DMS153 treated with DMSO at 0.1 percent for 48 hours (cell line): ENCODE measurements at regions not wholly inside any gene's neighbourhood (a gene's known extent, or its start where the extent isn't known, plus 50 kb on each side); places are given as distances from the start of the nearest gene placed in this dataset.

ENCODE experiments used
- DNase-seq: peaks from one replicate; lab custom pipeline; 2025; ENCODE audit not compliant: unreplicated experiment; lab: John Stamatoyannopoulos, UW

DNA sequence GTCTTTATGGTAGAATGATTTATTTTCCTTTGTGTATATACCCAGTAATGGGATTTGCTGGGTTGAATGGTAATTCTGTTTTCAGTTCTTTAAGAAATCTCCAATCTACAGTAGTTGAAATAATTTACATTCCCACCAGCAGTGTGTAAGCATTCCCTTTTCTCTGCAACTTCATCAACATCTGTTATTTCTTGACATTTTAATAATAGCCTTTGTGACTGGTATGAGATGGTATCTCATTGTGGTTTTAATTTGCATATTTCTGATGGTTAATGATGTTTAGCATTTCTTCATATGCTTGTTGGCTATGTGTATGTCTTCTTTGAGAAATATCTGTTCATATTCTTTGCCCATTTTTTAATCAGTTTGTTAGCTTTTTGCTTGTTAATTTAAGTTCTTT, 901.2 kb downstream of the METTL15 start:
- DNase-seq: no peak

DNA sequence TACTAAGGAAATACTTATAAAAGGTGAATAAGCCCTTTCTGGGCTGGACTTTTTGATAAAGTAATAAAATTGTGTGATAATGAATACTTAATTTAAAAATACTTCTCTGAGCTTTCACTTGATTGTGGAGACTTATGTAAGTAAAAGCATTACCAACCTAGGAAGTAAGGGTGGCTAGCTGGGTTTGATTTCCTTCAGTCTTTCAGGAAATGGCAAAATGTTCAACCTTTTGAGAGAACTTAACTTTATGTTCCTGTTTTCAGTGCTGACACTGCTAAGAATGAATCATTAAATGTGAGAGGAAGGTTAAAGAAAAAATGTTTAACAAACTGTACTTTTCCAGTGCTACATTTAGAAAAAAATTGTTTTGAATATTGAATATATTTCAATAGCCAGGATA, 900.3 kb downstream of the METTL15 start:
- DNase-seq: no peak

- no peak for DNase-seq
Measured at GRCh38 chr11:29006668-29007067, 898.5 kb downstream of the METTL15 start.

DNA sequence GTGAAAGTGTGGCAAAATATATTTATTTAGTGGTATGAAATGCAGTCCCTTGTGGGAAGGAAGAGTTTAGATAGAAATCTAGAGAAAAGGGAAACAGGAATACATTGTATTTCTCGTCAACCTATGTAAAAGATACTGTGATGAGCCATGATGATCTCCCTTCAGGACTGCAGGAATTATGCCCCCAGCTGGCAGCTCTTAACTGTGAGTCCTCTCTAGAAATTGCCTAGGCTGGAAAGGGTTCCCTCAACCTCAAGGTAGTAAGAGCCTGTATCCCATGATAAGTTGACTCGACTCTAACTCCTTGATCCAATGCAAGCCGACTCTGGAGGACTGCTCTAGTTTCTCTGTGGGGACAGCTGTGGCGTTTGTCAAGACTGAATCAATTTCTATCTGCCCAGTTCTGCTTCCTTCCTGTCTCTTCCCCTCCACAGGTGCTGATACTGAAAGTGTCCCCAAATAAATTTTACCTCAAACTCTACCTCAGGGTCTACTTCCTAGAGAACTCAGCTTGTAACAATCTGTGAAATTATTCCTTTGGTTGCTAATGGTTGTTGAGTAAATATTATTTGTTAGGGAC, 897.3 kb downstream of the METTL15 start:
- no peak for DNase-seq

DNA sequence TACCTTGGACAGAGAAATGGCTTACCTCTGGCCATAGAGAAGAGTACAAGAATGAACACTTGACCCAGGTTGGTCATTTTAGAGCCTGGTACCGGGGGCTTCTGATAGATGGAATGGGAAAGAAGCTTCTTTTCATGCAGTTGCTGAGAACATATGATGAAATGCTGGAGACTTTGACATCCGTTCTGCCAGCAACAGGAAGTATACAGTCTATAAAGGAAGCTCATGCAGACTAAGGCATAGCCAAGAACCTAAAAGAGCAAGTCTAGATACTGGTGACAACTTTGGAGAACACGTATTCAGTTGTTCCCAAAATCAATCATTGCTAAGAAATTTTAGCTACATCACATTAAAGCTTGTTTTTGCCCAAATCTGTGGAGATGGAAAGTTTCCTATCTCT, 894.6 kb downstream of the METTL15 start:
- no peak for DNase-seq

DNA sequence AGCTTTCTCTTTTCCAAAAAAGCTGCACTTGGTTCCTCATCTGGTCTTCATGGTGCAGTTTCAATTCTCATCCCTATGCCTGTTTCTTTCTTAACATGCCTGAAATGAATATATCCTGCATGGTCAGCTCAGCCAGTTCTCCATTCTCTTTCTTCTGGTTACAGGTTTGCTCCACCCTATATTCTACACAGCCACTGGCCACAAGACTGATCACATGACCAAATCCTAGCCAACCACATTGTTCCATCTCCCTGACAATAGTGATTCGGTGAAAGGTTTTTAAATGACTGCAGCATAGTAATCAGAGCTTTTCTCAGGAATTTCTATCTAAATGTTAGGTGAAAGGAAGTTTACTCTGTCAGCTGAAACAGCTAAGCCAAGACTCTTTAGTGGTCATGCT, 891.4 kb downstream of the METTL15 start:
- DNase-seq: no peak

DNA sequence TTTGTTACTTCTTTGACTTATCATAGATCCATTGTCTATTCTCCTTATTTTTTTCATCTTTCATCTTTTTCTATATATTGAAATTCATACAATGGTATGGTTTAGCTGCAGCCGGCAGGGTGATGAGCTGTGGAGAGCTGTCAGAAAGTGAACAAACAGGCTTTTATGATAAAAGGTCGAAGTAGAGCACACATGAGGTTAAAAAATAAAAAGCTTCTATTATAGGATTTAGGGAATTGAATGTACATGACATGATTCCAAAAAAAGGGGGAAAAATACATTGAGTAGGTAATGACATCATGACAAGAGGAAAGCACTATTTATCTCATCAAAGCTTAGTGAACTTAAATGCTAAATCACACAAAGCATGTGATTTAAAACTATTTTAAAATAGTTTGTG, 884.8 kb downstream of the METTL15 start:
- no peak for DNase-seq

- no peak for DNase-seq
Measured at GRCh38 chr11:28984231-28984630, 876.0 kb downstream of the METTL15 start.

DNA sequence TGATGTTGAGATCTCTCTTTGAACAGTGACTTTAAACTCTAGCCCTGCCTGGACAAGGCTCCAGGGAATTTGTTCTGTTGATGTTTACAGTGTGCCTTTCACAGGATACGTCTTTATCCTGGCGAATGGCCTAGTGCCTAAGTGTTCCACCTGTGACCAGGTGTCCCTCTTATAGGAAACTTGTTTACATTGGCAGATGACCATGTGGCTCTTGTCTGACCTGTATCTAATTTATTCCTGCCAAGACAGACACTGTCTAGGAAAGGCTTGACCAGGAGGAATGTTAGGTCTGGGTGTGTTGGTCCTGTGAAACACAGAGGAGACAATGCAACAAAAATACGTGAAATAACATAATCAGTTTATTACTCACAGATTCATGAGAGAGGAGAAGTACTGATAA, 875.6 kb downstream of the METTL15 start:
- DNase-seq: peak; percentile 17

DNA sequence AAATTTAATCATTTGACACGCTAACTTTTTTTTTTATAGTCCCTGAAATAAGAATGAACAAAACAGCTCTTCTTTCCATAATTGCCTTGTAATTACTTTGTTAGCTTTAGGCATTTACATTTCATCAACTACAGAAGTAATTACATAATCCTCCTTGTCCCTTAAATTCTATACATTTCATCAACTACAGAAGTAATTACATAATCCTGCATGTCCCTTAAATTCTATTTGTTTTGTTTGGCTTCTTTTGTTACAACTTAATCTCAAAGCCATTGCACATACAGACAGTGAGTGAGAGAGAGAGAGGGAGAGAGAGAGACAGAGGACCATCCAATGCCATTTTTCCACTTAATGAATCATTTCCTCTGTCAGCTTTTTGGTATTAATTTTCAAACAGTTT, 873.2 kb downstream of the METTL15 start:
- DNase-seq: no peak

DNA sequence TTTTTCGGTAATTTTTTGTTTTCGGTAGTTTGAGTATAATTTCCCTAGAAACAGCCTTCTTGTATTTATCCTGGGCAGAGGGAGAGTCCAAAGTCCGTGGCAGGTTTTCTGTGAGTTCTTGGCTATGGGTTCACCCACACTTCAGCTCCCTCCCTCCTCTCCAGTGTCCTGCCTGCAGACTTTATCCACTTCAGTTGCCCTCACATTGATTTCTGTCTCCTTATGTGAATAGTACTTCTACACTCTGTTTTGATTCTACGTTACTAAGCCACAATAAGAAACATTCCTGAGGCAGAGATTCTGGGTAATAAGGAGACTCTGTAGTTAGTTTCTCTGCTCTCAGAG, 868.6 kb downstream of the METTL15 start:
- no peak for DNase-seq

DNA sequence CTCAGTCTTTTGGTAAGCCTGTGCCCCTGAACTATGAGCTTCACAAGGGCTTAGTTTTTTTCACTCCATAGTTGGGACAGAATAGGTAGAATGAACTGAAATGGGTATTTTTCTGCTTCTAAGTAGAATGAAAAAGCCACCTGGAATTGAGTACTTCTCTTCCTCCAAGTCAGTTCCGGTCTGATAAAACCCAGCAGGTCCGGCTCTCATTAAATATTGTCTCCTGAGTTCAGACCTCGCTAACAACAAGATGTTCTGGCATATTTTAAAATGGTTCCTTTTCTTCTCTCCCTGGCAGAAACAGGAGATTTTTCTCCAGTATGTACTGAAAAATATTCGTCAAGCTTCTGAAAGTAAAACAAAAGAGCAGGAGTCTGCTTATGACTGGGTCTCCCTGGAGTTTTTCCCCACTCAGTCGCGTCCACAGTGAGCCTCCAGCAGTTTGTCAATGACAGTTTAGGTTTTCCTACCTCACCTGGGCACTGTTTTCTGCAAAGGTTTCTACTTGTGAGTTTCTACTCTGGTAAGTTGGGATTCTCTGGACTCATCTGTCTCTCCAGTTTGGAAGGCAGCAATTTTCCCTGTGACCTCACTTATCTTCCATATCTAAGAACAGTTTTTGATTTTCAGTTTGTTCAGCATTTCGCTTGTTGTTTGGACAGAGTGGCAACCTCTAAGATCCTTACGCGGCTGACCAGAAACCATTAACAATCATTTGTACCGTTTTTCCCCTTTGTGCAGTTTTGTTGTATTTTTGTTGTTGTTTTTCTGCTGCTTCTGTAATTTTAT, 868.0 kb downstream of the METTL15 start:
- DNase-seq: no peak

DNA sequence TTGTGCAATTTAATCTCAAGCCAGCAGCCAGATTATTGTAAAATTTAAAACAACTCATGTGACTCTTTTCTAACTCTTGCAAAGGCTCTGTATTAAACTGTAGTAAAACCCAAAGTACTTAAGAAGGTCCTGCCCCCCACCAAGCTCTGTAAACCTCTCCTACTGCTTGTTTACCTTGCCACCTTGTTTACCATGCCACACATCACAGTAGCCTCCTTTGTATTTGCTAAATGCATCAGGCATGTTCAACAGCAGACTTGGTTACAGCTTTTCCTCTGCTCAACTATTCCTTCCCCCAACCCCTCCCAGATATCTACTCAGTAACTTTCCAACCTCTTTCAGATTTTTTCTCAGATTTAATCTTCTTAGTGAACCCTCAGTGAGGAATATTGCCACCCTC, 861.6 kb downstream of the METTL15 start:
- DNase-seq: no peak

- no peak for DNase-seq
Measured at GRCh38 chr11:28966951-28967350, 858.8 kb downstream of the METTL15 start.

GRCh38 chr11:28965819-28966218, 857.6 kb downstream of the METTL15 start:
- DNase-seq: no peak

- no peak for DNase-seq
Measured at GRCh38 chr11:28964811-28965210, 856.6 kb downstream of the METTL15 start.

DNA sequence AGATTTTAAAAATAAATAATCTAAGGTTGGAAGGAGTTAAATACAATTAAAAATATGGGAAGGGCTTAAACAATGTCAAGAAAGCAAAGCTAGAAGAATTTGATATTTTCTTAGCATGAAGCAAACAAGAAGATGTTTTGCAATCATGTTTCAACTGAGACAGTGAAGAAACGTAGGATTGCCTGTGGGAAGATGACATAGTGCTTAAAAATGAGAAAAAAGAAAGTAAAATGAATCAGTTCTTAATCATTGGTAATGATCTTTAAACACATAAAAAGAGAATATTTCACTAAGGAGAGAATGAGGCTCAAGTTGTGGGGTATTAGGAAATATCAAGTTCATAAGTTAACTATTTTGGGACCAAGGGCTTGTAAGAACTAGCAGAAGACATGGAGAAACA, 855.0 kb downstream of the METTL15 start:
- no peak for DNase-seq

GRCh38 chr11:28962502-28962901, 854.3 kb downstream of the METTL15 start:
- no peak for DNase-seq

DNA sequence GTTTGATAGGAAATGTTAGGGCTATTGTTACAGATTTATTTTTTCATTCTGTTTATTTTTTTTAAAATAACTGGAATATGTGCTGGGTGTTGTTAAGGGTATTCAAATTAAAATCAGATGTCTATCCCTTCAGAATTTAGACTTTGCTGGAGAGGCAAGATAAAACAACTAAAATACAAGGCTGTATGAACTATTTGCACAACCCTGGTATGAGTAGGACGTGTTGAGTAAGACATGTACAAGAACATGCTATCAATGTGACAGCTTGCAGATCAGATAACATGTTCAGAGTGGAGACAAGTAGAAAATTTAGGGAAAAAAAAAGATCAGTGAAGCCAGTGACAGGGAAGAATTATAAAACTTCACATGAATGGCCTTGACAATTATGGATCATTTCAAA, 853.5 kb downstream of the METTL15 start:
- DNase-seq: no peak

DNA sequence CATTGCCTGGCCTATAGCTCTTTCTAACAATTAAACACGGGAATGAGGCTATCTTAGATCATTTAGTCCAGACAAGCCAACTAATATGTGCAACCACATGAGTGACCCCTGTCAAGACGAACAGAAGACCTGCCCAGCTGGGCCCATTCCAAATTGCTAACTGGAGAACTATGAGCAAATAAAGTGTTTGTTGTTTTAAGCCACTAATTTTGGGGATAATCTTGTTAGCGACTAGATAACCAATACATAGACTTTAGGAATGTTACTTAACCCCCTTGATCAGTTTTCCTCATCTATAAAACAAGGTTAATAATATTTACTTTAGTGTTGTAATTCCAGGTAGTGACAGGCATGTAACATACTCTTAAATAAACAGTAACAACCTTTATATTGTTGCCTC, 848.3 kb downstream of the METTL15 start:
- DNase-seq: no peak

GRCh38 chr11:28951191-28951590, 843.0 kb downstream of the METTL15 start:
- DNase-seq: no peak

DNA sequence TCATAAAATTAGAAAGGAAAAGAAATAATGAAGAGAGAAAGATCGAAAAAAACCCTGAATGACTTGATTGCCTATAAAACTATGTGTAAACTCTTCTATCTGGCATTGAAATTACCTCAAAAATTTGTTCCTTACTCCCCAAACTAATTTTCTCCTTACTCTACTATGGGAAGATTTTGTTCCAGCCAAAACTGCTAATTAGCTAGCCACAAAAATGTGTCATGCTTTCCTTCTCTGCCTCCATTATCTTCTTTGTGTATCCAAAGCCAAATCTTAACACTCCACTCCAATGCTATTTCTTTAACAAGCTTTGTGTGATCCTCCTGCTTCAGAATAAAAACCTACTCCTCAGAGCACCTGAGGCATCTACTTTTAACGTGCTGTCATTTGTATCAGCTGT, 831.2 kb downstream of the METTL15 start:
- DNase-seq: no peak

DNA sequence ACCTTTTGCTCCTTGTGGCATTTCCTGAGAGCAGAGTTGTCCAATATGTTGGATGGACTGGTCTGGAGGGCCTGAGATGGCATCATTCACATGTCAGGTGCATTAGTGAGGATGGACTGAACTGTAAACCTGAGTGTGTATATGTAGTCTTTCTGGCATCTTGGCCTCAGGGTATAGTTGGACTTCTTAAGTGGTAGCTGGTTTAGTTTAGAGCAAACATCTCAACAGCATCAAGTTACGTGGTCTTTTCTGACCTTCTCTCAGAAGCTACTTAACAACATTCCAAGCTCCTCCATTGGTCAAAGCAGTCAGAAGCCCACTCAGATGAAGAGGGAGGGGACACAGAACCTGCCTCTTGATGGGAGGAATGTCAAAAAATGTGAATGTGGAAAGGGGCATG, 829.9 kb downstream of the METTL15 start:
- no peak for DNase-seq
